GM12874 (cell line): ENCODE measurements at regions not wholly inside any gene's neighbourhood (a gene's known extent, or its start where the extent isn't known, plus 50 kb on each side); places are given as distances from the start of the nearest gene placed in this dataset.

Experiments
- CTCF ChIP-seq: IDR thresholded peaks from 2 replicates; pipeline ENCODE4 v1.5.1; 2011; ENCODE audit warnings: low read depth, mild to moderate bottlenecking, control low read depth, low read length, moderate library complexity; ENCODE audit not compliant: insufficient read depth

GRCh38 chr20:11468880-11469279 is 448.8 kb upstream of the BTBD3 start:
- no peak for TF ChIP-seq CTCF

- TF ChIP-seq CTCF: no peak
Measured at GRCh38 chr20:11469795-11470435, 447.8 kb upstream of the BTBD3 start.

- TF ChIP-seq CTCF: no peak
Measured at GRCh38 chr20:11473983-11474382, 443.7 kb upstream of the BTBD3 start.

- TF ChIP-seq CTCF: no peak
Measured at GRCh38 chr20:11483697-11484096, 434.0 kb upstream of the BTBD3 start.

- TF ChIP-seq CTCF: no peak
Measured at GRCh38 chr20:11484479-11484878, 433.2 kb upstream of the BTBD3 start.

DNA sequence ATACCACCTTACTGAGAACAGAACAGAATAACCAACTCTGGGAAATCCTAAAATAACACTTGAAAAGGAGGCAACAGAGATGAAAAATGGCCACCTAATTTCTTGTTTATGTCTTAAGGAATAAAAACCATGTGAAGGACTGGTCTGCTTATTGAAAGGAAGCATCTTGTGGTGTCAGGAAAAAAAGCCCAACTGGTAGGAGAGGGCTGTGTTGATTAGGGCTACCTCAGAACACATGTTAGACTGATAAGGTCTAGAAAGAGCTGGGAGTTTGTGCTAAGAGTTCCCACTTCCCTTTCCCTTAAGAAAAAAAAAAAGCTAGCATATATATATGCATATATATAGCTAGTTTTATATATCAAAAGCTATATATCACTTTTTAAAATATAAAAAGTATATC is 425.3 kb upstream of the BTBD3 start:
- TF ChIP-seq CTCF: no peak

- no peak for TF ChIP-seq CTCF
Measured at GRCh38 chr20:11492846-11493245, 424.8 kb upstream of the BTBD3 start.
